ENCODE measurements at regions not wholly inside any gene's neighbourhood (a gene's known extent, or its start where the extent isn't known, plus 50 kb on each side); places are given as distances from the start of the nearest gene placed in this dataset.

DNA sequence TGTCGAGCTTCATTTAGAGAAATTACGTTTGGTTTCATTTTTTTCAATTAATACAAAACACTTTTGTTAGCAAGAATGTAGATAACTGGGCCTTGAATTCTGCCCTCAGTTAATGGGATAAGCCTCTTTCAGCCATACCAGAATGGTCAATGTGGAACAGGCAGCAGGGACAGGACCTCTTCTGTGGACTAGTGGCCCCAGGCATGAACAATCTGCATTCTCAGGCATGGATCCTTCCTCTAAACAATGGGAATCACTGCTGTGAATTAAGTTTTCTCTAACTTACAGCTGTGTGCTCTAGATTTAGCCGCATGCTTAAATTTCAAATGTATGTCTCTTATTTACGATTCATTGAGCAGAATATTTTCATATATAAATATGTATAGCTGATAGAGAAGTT, 237.7 kb upstream of the PRKCQ start:
- TF ChIP-seq CREB1 (IDR thresholded peaks at IDR 0.05; ENCODE audit: low read depth) (no peak), CEBPB (IDR thresholded peaks at IDR 0.05) (no peak), TAF1 (IDR thresholded peaks at IDR 0.05; ENCODE audit: low read depth) (no peak), RAD21 (IDR thresholded peaks at IDR 0.05; ENCODE audit: low read depth) (no peak), YY1 (IDR thresholded peaks at IDR 0.05; ENCODE audit: low read depth) (no peak), TEAD4 (IDR thresholded peaks at IDR 0.05) (no peak), TCF12 (IDR thresholded peaks at IDR 0.05; ENCODE audit: low read depth) (no peak), REST (IDR thresholded peaks at IDR 0.05; ENCODE audit: low read depth) (no peak), FOXM1 (IDR thresholded peaks at IDR 0.05; ENCODE audit: borderline replicate concordance, low read depth) (no peak), EGR1 (IDR thresholded peaks at IDR 0.05) (no peak)
- TF ChIP-seq, protein P1, sequence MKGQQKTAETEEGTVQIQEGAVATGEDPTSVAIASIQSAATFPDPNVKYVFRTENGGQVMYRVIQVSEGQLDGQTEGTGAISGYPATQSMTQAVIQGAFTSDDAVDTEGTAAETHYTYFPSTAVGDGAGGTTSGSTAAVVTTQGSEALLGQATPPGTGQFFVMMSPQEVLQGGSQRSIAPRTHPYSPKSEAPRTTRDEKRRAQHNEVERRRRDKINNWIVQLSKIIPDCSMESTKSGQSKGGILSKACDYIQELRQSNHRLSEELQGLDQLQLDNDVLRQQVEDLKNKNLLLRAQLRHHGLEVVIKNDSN (IDR thresholded peaks at IDR 0.05) = no peak

DNA sequence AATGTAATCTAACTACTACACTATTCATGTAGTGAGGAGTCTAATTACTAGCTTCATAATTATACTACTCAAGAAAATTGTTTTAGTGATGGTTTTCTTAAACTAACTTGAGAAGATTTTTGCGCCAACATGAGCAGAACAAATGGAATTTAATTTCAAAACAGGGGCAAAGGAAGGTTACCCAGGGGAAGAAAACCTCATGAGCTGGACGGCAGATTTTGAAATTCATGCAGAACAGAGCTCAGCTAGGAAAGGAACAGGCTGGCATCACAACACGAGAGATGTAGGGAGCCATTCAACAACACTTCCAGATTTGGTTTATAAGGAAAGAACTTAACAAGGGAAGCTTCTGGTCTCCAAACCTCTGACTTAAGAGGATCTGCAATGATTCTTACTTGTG, 235.3 kb upstream of the PRKCQ start:
- TF ChIP-seq EGR1 (IDR thresholded peaks at IDR 0.05) (no peak), ZBTB7A (IDR thresholded peaks at IDR 0.05; ENCODE audit: low read depth) (no peak), MAX (IDR thresholded peaks at IDR 0.05) (no peak), EP300 (IDR thresholded peaks at IDR 0.05; ENCODE audit: borderline replicate concordance) (no peak), FOXM1 (IDR thresholded peaks at IDR 0.05; ENCODE audit: borderline replicate concordance, low read depth) (no peak), RAD21 (IDR thresholded peaks at IDR 0.05; ENCODE audit: low read depth) (no peak), NFIC (IDR thresholded peaks at IDR 0.05) (no peak), CREB1 (IDR thresholded peaks at IDR 0.05; ENCODE audit: low read depth) (no peak)

GRCh38 chr10:6813856-6814255, 233.8 kb upstream of the PRKCQ start:
- TF ChIP-seq NFIC (IDR thresholded peaks at IDR 0.05) = no peak
- TF ChIP-seq CEBPB (IDR thresholded peaks at IDR 0.05) = no peak
- TF ChIP-seq RAD21 (IDR thresholded peaks at IDR 0.05; ENCODE audit: low read depth) = no peak
- TF ChIP-seq ZBTB7A (IDR thresholded peaks at IDR 0.05; ENCODE audit: low read depth) = no peak
- TF ChIP-seq FOXM1 (IDR thresholded peaks at IDR 0.05; ENCODE audit: borderline replicate concordance, low read depth) = no peak
- TF ChIP-seq REST (IDR thresholded peaks at IDR 0.05; ENCODE audit: low read depth) = no peak
- TF ChIP-seq YY1 (IDR thresholded peaks at IDR 0.05; ENCODE audit: low read depth) = no peak
- TF ChIP-seq EP300 (IDR thresholded peaks at IDR 0.05; ENCODE audit: borderline replicate concordance) = no peak
- no peak for TF ChIP-seq CREB1 (IDR thresholded peaks at IDR 0.05; ENCODE audit: low read depth)
- no peak for TF ChIP-seq MAX (IDR thresholded peaks at IDR 0.05)
- no peak for TF ChIP-seq EGR1 (IDR thresholded peaks at IDR 0.05)
- TF ChIP-seq, protein P1 (IDR thresholded peaks at IDR 0.05) = no peak
- TF ChIP-seq TEAD4 (IDR thresholded peaks at IDR 0.05) = no peak
- TF ChIP-seq TCF12 (IDR thresholded peaks at IDR 0.05; ENCODE audit: low read depth) = no peak

- TF ChIP-seq CREB1 (IDR thresholded peaks at IDR 0.05; ENCODE audit: low read depth) = no peak
- no peak for TF ChIP-seq CEBPB (IDR thresholded peaks at IDR 0.05)
- TF ChIP-seq FOXM1 (IDR thresholded peaks at IDR 0.05; ENCODE audit: borderline replicate concordance, low read depth) = no peak
- no peak for TF ChIP-seq TEAD4 (IDR thresholded peaks at IDR 0.05)
- TF ChIP-seq EGR1 (IDR thresholded peaks at IDR 0.05) = no peak
- TF ChIP-seq EP300 (IDR thresholded peaks at IDR 0.05; ENCODE audit: borderline replicate concordance) = no peak
- TF ChIP-seq, protein P1 (IDR thresholded peaks at IDR 0.05) = no peak
- no peak for TF ChIP-seq REST (IDR thresholded peaks at IDR 0.05; ENCODE audit: low read depth)
- no peak for TF ChIP-seq TCF12 (IDR thresholded peaks at IDR 0.05; ENCODE audit: low read depth)
- TF ChIP-seq TAF1 (IDR thresholded peaks at IDR 0.05; ENCODE audit: low read depth) = no peak
- TF ChIP-seq YY1 (IDR thresholded peaks at IDR 0.05; ENCODE audit: low read depth) = no peak
- TF ChIP-seq ZBTB7A (IDR thresholded peaks at IDR 0.05; ENCODE audit: low read depth) = no peak
- TF ChIP-seq NFIC (IDR thresholded peaks at IDR 0.05) = no peak
- TF ChIP-seq MAX (IDR thresholded peaks at IDR 0.05) = no peak
- no peak for TF ChIP-seq RAD21 (IDR thresholded peaks at IDR 0.05; ENCODE audit: low read depth)
Measured at GRCh38 chr10:6813306-6813705, 233.2 kb upstream of the PRKCQ start.

Measured in Ishikawa (cell line).